Activated B cell treated with CpG ODN at 0.5 μM for 24 hours (primary cell): ENCODE measurements at regions not wholly inside any gene's neighbourhood (a gene's known extent, or its start where the extent isn't known, plus 50 kb on each side); places are given as distances from the start of the nearest gene placed in this dataset.
"Not testable (repeated sequence)": the region's sequence is repeated elsewhere in the genome, so short reads cannot be mapped to it uniquely, and the experiment has no call there.

Experiments
- ATAC-seq: fragments of 200-7000 bp; cut with Tn5 transposase; one replicate; pipeline ENCODE4 v1.10.0; 2021; ENCODE audit warnings: low read depth, mild to moderate bottlenecking, moderate library complexity
- CTCF ChIA-PET: fragments of 350-600 bp; sonication (Branson Sonifier 250); formaldehyde crosslinking; loops from one replicate; lab custom pipeline; 2021; ENCODE audit warnings: antibody characterized with exemption; lab: Charles Lee
- POLR2A ChIA-PET: fragments of 350-600 bp; sonication (Branson Sonifier 250); formaldehyde crosslinking; loops from one replicate; lab custom pipeline; 2021; ENCODE audit warnings: antibody characterized with exemption; lab: Charles Lee
- DNase-seq: peaks from one replicate; pipeline ENCODE4 v3.0.0; 2022
- H3K27ac Mint-ChIP-seq: one replicate; pipeline ENCODE4 v1.8.0; 2020; ENCODE audit warnings: mixed read lengths
- H3K27me3 Mint-ChIP-seq: one replicate; pipeline ENCODE4 v1.8.0; 2021; ENCODE audit warnings: mixed read lengths
- H3K36me3 Mint-ChIP-seq: one replicate; pipeline ENCODE4 v1.8.0; 2021; ENCODE audit warnings: low read depth, mixed read lengths
- H3K4me1 Mint-ChIP-seq: one replicate; pipeline ENCODE4 v1.8.0; 2021; ENCODE audit warnings: mixed read lengths
- H3K4me3 Mint-ChIP-seq: one replicate; pipeline ENCODE4 v1.8.0; 2020; ENCODE audit warnings: mild to moderate bottlenecking, mixed read lengths
- H3K9me3 Mint-ChIP-seq: one replicate; pipeline ENCODE4 v1.8.0; 2020; ENCODE audit warnings: mixed read lengths
- intact Hi-C: fragments of 100-400 bp; cut with micrococcal nuclease; formaldehyde crosslinking; loops from one replicate; pipeline ENCODE4 v1.15.1; 2024
- TF ChIP-seq, protein P1 (sequence below): fragments of 200-600 bp; IDR thresholded peaks from one replicate; pipeline ENCODE4 v1.8.0; 2022; ENCODE audit warnings: antibody characterized with exemption, mild to moderate bottlenecking

DNA sequence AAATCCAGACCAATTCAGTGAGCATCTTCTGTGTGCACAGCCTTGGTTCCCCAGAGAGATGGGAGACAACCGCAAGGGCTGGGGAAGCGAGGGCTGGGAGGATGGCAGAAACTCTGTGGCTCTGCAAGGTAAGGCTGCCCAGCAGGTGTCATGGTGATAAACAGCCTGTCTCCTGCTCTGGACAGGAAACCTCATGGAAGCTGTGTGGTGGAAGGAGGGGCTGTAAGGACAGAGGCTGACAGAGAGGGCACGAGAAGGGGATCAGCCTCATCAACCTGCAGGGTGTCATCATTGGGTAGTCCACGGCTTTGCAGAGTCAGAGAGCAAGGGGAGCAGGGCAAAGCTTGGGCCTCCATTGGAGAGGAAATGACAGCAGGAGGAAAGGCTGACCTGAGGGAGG, 138.4 kb upstream of the CADM1 start:
- intact Hi-C loops: no loop called here
- ChIA-PET CTCF (no interaction called here), POLR2A (no interaction called here)
- Mint-ChIP-seq H3K27ac (no peak overlapping the region), H3K9me3 (no peaks in the 10 kb centered on the region), H3K36me3 (no peaks in the 10 kb centered on the region), H3K4me1 (no peaks in the 10 kb centered on the region), H3K27me3 (peaks cover 10% of the 10 kb centered on the region), H3K4me3 (no peak overlapping the region)
- TF ChIP-seq, protein P1, sequence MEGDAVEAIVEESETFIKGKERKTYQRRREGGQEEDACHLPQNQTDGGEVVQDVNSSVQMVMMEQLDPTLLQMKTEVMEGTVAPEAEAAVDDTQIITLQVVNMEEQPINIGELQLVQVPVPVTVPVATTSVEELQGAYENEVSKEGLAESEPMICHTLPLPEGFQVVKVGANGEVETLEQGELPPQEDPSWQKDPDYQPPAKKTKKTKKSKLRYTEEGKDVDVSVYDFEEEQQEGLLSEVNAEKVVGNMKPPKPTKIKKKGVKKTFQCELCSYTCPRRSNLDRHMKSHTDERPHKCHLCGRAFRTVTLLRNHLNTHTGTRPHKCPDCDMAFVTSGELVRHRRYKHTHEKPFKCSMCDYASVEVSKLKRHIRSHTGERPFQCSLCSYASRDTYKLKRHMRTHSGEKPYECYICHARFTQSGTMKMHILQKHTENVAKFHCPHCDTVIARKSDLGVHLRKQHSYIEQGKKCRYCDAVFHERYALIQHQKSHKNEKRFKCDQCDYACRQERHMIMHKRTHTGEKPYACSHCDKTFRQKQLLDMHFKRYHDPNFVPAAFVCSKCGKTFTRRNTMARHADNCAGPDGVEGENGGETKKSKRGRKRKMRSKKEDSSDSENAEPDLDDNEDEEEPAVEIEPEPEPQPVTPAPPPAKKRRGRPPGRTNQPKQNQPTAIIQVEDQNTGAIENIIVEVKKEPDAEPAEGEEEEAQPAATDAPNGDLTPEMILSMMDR: no peak
- DNase-seq (no peak), ATAC-seq (no peak)

DNA sequence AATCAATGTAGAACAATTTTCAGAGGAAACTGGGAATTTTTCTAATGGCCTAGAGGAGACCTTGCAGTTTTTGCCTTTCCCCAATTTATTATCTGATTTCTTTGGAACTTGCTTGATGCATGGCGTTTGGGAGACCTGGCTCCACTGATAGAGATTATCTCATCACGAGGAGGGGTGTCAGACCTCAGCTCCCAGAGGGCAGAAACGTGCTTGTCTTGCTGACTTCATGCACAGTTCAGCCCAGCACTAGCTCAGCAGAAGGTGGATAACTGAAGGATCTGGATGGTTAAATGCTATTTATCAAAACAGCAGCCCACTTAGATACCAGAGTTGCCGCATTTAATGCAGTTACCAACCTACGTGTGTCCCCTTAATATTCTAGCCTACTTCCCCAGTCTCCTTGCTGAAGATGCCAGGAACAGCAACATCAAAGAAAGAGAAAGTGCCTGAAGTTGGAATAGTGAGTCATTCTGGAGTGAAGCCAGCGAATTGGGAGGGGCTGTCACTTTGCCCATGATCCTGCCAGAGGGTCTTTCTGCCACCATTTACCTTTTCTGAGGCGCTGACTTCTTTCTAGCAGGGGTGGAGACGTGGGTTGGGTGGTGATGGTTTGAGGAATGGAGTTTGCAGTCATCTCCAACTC, 133.5 kb upstream of the CADM1 start:
- intact Hi-C loops: no loop called here
- CTCF ChIA-PET: no interaction called here
- TF ChIP-seq, protein P1: no peak
- no peak overlapping the region for H3K27ac Mint-ChIP-seq
- H3K27me3 Mint-ChIP-seq: peaks cover 5% of the 10 kb centered on the region
- POLR2A ChIA-PET: no interaction called here
- no peak overlapping the region for H3K4me3 Mint-ChIP-seq
- ATAC-seq (no peak), DNase-seq (no peak)
- H3K4me1 Mint-ChIP-seq: no peaks in the 10 kb centered on the region
- H3K36me3 Mint-ChIP-seq: no peaks in the 10 kb centered on the region
- no peaks in the 10 kb centered on the region for H3K9me3 Mint-ChIP-seq

DNA sequence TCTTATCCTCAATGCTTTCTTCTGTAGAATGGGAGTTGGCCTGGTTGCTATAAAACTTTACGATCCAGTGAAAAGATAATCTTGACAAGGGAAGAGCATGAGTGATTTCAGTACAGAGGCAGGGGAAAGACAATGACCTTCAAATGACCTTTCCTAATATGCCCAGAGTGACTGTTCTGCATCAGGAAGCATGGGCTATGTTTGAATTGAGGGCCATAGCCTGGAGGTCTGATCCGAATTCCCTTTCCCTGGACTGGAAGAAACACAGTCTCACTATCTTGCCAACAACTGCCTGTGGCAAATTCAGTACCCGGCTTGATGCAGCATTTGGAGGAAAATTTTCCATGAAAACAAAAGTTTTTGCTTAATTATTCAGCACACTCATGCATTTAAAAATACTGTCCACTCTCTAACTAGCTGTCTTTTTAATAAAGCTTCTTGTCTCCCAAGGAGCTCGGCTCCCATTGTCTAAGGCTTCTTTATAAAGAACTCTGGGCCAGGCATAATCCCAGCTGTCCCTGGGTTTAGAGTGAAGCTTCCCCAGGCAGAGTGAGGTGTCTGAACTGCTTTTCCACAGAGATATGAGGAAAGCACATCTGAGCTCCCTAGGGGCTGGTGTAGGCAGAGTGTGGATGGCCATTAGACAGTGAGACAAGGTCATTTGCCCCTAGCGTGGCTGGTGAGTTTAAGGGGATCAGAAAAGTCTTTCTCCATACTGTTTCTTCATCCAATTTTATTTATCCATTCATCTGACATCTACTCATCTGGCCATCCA, 132.7 kb upstream of the CADM1 start:
- no peak for DNase-seq
- H3K27ac Mint-ChIP-seq: no peak overlapping the region

DNA sequence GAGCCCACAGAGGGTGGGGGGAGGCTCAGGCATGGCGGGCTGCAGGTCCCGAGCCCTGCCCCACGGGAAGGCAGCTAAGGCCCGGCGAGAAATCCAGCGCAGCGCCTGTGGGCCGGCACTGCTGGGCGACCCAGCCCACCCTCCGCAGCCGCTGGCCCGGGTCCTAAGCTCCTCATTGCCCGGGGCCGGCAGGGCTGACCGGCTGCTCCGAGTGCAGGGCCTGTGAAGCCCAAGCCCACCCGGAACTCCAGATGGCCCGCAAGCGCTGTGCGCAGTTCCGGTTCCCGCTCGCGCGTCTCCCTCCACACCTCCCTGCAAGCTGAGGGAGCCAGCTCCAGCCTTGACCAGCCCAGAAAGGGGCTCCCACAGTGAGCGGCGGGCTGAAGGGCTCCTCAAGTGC, 129.8 kb upstream of the CADM1 start:
- ATAC-seq, intact Hi-C loops, POLR2A ChIA-PET, H3K27me3 Mint-ChIP-seq, H3K9me3 Mint-ChIP-seq, H3K4me3 Mint-ChIP-seq, H3K4me1 Mint-ChIP-seq, H3K36me3 Mint-ChIP-seq, CTCF ChIA-PET, DNase-seq, H3K27ac Mint-ChIP-seq: not testable (repeated sequence)

More for the DNA sequence above, 132.7 kb upstream of the CADM1 start:
- no peaks in the 10 kb centered on the region for H3K36me3 Mint-ChIP-seq
- no peaks in the 10 kb centered on the region for H3K4me1 Mint-ChIP-seq
- H3K27me3 Mint-ChIP-seq: peaks cover 2% of the 10 kb centered on the region
- ATAC-seq: no peak
- no peaks in the 10 kb centered on the region for H3K9me3 Mint-ChIP-seq
- POLR2A ChIA-PET: no interaction called here
- no peak overlapping the region for H3K4me3 Mint-ChIP-seq
- CTCF ChIA-PET: no interaction called here
- TF ChIP-seq, protein P1: no peak
- intact Hi-C loops: no loop called here

DNA sequence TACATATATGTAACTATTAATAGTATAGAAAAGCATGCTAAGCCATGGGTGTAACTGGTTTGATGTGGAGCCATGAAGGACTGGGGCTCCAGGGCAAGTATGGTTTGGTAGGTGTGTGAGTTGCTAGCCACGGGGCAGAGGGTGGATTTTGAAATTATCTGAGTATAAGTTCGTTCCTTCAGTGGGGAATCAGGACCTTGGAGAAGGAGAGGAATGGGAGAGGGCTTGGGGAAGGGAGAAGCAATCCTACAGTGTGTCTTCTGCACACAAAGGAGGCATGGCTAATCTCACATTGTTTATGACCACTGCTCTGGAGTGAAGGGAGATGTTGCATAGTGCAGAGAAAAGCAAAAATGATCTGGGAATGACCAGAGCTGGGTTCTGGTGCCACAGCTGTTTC, 127.8 kb upstream of the CADM1 start:
- no peak overlapping the region for H3K27ac Mint-ChIP-seq
- intact Hi-C loops: no loop called here
- DNase-seq (no peak), ATAC-seq (no peak)
- H3K27me3 Mint-ChIP-seq: no peaks in the 10 kb centered on the region
- no peaks in the 10 kb centered on the region for H3K9me3 Mint-ChIP-seq
- ChIA-PET CTCF (no interaction called here), POLR2A (no interaction called here)
- no peaks in the 10 kb centered on the region for H3K36me3 Mint-ChIP-seq
- TF ChIP-seq, protein P1: no peak
- H3K4me1 Mint-ChIP-seq: no peaks in the 10 kb centered on the region
- no peak overlapping the region for H3K4me3 Mint-ChIP-seq
